OCI-LY7 (cell line): ENCODE measurements at regions not wholly inside any gene's neighbourhood (a gene's known extent, or its start where the extent isn't known, plus 50 kb on each side); places are given as distances from the start of the nearest gene placed in this dataset.

ENCODE experiments used
- BruUV-seq: library from RNA; stranded (reverse); fragments of 400-500 nt; replicated peaks from 2 replicates; lab custom pipeline; 2021; lab: Mats Ljungman, UMichigan
- CTCF ChIA-PET: fragments of 300-600 bp; sonication (Branson Sonifier 250); formaldehyde crosslinking; loops from one replicate; lab custom pipeline; 2022; ENCODE audit warnings: antibody characterized with exemption; ENCODE audit not compliant: unreplicated experiment; lab: Charles Lee
- POLR2A ChIA-PET: fragments of 300-600 bp; sonication (Branson Sonifier 250); formaldehyde crosslinking; loops from one replicate; lab custom pipeline; 2022; ENCODE audit warnings: antibody characterized with exemption; lab: Charles Lee
- DNase-seq: peaks from one replicate; pipeline ENCODE4 v3.0.0-alpha.2; 2015; ENCODE audit warnings: low spot score
- H2AFZ ChIP-seq: fragments of 200-600 bp; sonication (generic), shearing (Covaris generic); 2 replicates; pipeline ENCODE4 v1.6.1; 2014; ENCODE audit warnings: mild to moderate bottlenecking, antibody characterized with exemption, low read length, moderate library complexity
- H3K27ac ChIP-seq: fragments of 200-600 bp; sonication (generic); 2 replicates; pipeline ENCODE4 v1.5.1; 2014; ENCODE audit warnings: mixed run types, low read depth, mild to moderate bottlenecking, moderate library complexity, low read length, inconsistent platforms; ENCODE audit not compliant: poor library complexity, severe bottlenecking
- H3K36me3 ChIP-seq: fragments of 200-600 bp; sonication (generic); 2 replicates; pipeline ENCODE4 v1.6.1; 2014; ENCODE audit warnings: mild to moderate bottlenecking, antibody characterized with exemption, low read length, moderate library complexity, mixed read lengths; ENCODE audit not compliant: insufficient read depth
- H3K4me1 ChIP-seq: fragments of 200-600 bp; sonication (generic); 2 replicates; pipeline ENCODE4 v1.5.1; 2014; ENCODE audit warnings: mild to moderate bottlenecking, low read length; ENCODE audit not compliant: insufficient read depth, poor library complexity, severe bottlenecking
- H3K4me2 ChIP-seq: fragments of 200-600 bp; sonication (generic); 2 replicates; pipeline ENCODE4 v1.6.1; 2014; ENCODE audit warnings: mild to moderate bottlenecking, low read length
- H3K4me3 ChIP-seq: fragments of 200-600 bp; sonication (generic); 2 replicates; pipeline ENCODE4 v1.5.1; 2014; ENCODE audit warnings: mild to moderate bottlenecking, low read depth, low read length; ENCODE audit not compliant: poor library complexity, severe bottlenecking
- H3K79me2 ChIP-seq: fragments of 200-600 bp; sonication (generic); 2 replicates; pipeline ENCODE4 v1.6.1; 2016; ENCODE audit warnings: low read depth, mild to moderate bottlenecking, low read length, moderate library complexity, mixed read lengths; ENCODE audit not compliant: insufficient read depth
- H3K9me2 ChIP-seq: fragments of 200-600 bp; sonication (generic); 2 replicates; pipeline ENCODE4 v1.6.1; 2016; ENCODE audit warnings: mild to moderate bottlenecking, low read length, mixed read lengths; ENCODE audit not compliant: insufficient read depth
- H3K9me3 ChIP-seq: fragments of 200-600 bp; sonication (generic); 2 replicates; pipeline ENCODE4 v1.6.1; 2014; ENCODE audit warnings: mild to moderate bottlenecking, mixed run types, low read length, mixed read lengths
- H4K20me1 ChIP-seq: fragments of 200-600 bp; sonication (generic); 2 replicates; pipeline ENCODE4 v1.6.1; 2014; ENCODE audit warnings: mild to moderate bottlenecking, antibody characterized with exemption, low read length, moderate library complexity, mixed read lengths; ENCODE audit not compliant: insufficient read depth
- CTCF ChIP-seq: fragments of 200-600 bp; sonication (generic); conservative IDR thresholded peaks from 2 replicates; pipeline ENCODE4 v1.5.1; 2014; ENCODE audit warnings: mild to moderate bottlenecking, antibody characterized with exemption, low read length, moderate library complexity, mixed read lengths
- EZH2phosphoT487 ChIP-seq: fragments of 200-600 bp; sonication (generic); IDR thresholded peaks from 2 replicates; pipeline ENCODE4 v1.6.1; 2018; ENCODE audit warnings: low read depth, borderline replicate concordance, mild to moderate bottlenecking, mixed run types, antibody characterized with exemption, low read length, moderate library complexity, mixed read lengths
- intact Hi-C: fragments of 100-400 bp; cut with micrococcal nuclease; formaldehyde crosslinking; loops from one replicate; pipeline ENCODE4 v1.10.0; 2022; ENCODE audit not compliant: unreplicated experiment

DNA sequence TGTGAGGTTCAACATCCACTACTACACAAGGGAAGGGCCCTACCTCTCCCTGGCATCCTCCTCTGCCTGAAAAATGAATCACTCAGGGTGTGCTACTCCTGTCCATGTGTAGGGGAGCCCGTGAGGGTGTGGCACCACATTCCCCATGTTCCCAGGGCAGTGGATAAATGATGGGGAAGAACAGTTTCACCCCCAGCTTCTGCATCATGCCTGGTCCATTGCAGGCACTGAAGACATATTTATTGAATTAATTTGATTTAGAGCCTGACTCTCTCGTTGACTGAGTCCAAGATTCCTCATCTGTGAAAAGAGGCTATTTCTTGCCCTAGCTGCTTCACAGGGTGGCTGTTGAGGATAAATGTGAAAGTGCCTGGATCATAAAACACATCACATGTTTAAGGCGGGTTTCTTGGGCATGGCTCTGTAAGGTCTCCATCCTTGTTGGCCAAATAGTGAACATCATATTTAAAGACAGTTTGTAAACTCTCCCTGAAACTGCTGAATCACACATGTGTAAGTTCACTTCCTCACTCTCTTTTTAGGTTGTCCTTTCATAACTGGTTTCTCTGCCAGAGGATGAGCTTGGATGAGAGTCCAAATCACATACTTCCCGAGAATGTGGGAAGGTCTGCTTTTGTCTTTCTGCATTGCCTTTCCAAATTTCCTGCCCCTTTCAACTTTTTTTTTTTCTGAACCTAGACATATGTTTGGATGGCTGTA, 79.7 kb upstream of the FYN start:
- no TSS peak for BruUV-seq
- Histone ChIP-seq H3K9me2 (no peaks in the 10 kb centered on the region), H3K4me2 (no peak overlapping the region), H3K4me1 (no peaks in the 10 kb centered on the region), H3K36me3 (no peaks in the 10 kb centered on the region), H3K4me3 (no peak overlapping the region), H3K9me3 (no peaks in the 10 kb centered on the region), H2AFZ (no peak overlapping the region), H3K79me2 (no peaks in the 10 kb centered on the region), H3K27ac (no peak overlapping the region), H4K20me1 (no peaks in the 10 kb centered on the region)
- no peak for DNase-seq
- TF ChIP-seq CTCF = no peak
- ChIA-PET POLR2A (no interaction called here), CTCF (no interaction called here)
- intact Hi-C loops = no loop called here

DNA sequence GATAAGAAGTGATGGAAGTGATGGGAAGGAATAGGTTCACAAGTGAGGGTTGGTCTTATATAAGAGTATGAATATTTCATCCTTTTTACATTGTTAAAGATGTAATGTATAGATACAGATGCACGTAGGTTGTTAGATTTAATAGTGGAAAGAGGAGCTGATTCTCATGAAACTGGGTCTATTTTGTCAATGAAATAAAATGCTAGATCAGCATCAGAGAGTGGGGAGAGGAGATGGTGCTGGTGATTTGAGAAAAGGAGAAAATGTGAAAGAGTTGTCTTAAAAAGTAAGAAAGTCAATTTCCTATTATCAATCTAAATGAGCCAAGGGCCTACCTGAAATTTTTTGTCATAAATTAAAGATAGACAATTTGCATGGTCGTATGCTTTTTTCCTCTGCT, 82.8 kb upstream of the FYN start:
- ChIA-PET CTCF (no interaction called here), POLR2A (no interaction called here)
- Histone ChIP-seq H4K20me1 (no peaks in the 10 kb centered on the region), H3K79me2 (no peaks in the 10 kb centered on the region), H3K36me3 (no peaks in the 10 kb centered on the region), H3K9me2 (no peaks in the 10 kb centered on the region), H3K27ac (no peak overlapping the region), H2AFZ (no peak overlapping the region), H3K4me1 (no peaks in the 10 kb centered on the region), H3K9me3 (no peaks in the 10 kb centered on the region), H3K4me3 (no peak overlapping the region), H3K4me2 (no peak overlapping the region)
- no peak for DNase-seq
- no peak for TF ChIP-seq EZH2phosphoT487
- TF ChIP-seq CTCF = no peak
- intact Hi-C loops = no loop called here
- BruUV-seq = no TSS peak

DNA sequence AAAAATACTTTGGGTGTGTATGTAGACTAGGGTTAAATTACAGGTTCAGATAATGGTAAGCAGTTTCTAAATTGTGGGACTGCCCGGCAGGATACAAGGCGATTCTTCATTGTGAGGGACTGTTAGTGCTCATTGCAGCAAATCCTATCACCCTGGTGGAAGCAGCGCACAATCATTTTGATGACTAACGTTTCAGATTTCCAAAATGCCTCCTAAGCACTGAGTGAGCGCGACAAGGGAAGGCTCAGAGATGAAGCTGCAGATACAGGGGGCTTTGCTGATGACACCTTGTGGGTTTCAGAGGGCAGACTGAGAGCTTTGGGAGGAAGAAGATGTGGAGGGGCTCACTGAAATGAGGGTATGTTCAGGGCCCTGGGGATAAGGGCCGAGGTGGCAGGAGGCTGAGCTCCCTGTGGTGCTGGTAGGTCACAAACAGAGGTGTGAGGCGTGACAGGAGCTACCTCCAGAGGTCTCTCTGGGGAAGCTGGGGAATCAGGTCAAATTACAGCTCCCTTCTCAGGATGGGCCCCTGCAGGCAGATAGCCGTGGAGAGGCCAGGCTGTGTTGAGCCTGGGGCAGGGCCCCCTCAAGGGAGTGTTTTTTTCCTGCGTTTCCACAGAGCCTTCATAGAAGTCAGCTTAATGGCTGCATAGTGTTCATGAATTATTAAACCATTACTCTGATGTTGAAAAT, 84.5 kb upstream of the FYN start:
- Histone ChIP-seq H3K9me3 (no peaks in the 10 kb centered on the region), H3K9me2 (no peaks in the 10 kb centered on the region), H3K4me1 (no peaks in the 10 kb centered on the region), H3K4me3 (no peak overlapping the region), H3K4me2 (no peak overlapping the region), H3K79me2 (no peaks in the 10 kb centered on the region), H3K27ac (no peak overlapping the region), H3K36me3 (no peaks in the 10 kb centered on the region), H2AFZ (no peak overlapping the region), H4K20me1 (no peaks in the 10 kb centered on the region)
- no peak for TF ChIP-seq EZH2phosphoT487
- TF ChIP-seq CTCF = no peak
- intact Hi-C loops = no loop called here
- ChIA-PET POLR2A (interaction anchor here (0.6 to 1.8 kb wide), 5 partner anchors 32 to 504 kb away, joined by 3 to 6 read pairs (median 4); no protein-coding TSS in a partner anchor), CTCF (no interaction called here)
- DNase-seq = no peak
- BruUV-seq = no TSS peak
